GM12892 (cell line): ENCODE measurements at regions not wholly inside any gene's neighbourhood (a gene's known extent, or its start where the extent isn't known, plus 50 kb on each side); places are given as distances from the start of the nearest gene placed in this dataset.

Experiments used
- DNase-seq: peaks from one replicate; pipeline ENCODE4 v3.0.0; 2011; ENCODE audit not compliant: insufficient read length
- FAIRE-seq: peaks from 2 replicates; lab custom pipeline; 2011; peaks lifted over from hg19 to GRCh38; lab: Jason Lieb, UNC
- POLR2A ChIP-seq: IDR thresholded peaks from 2 replicates; pipeline ENCODE4 v1.6.1; 2011; ENCODE audit warnings: low read depth, low read length, control low read depth
- POLR2AphosphoS5 ChIP-seq: IDR thresholded peaks from 2 replicates; pipeline ENCODE4 v1.6.1; 2011; ENCODE audit warnings: low read depth, low read length, control low read depth
- TAF1 ChIP-seq: IDR thresholded peaks from 2 replicates; pipeline ENCODE4 v1.6.1; 2011; ENCODE audit warnings: low read depth, mild to moderate bottlenecking, control low read depth, low read length, borderline replicate concordance

DNA sequence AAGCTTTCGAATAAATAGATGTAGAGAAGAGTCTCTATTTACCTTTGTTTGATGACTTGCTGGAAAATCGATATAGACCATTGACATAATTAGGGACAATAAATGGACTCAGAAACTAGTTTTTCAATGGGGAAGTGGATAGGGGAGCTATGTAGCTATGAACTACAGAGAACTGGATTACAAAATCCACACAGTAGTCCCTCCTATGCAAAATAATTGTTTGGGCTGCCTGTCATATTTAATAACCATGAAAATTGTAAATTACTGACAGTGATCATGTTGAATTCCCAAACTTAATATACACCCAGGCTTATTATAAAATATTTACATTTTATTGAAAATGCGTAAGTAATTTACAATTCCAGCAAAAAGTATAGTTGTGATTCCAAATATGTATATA is 333.1 kb upstream of the FAM241A start:
- FAIRE-seq: no peak
- no peak for DNase-seq
- TF ChIP-seq POLR2A: no peak
- TF ChIP-seq TAF1: no peak
- no peak for TF ChIP-seq POLR2AphosphoS5

DNA sequence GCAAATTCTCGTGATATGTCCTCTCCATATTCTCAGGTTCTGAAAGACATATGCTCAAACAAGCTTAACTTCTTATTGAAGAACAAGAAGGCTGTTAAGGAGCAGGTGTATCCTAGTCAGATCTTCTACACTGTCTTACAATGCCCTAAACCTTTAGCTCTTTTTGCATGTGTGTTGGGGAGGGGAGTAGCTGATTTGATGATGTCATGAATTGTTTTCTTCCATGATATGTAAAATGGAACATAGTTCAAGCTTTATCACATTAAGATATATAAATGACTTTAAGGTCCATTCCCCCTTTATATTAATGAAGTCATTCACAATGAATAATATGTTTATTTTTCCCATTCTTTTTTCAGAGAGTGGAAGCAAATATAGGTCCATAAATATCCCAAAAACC is 332.5 kb upstream of the FAM241A start:
- FAIRE-seq (no peak), DNase-seq (no peak)
- TF ChIP-seq TAF1 (no peak), POLR2A (no peak), POLR2AphosphoS5 (no peak)

DNA sequence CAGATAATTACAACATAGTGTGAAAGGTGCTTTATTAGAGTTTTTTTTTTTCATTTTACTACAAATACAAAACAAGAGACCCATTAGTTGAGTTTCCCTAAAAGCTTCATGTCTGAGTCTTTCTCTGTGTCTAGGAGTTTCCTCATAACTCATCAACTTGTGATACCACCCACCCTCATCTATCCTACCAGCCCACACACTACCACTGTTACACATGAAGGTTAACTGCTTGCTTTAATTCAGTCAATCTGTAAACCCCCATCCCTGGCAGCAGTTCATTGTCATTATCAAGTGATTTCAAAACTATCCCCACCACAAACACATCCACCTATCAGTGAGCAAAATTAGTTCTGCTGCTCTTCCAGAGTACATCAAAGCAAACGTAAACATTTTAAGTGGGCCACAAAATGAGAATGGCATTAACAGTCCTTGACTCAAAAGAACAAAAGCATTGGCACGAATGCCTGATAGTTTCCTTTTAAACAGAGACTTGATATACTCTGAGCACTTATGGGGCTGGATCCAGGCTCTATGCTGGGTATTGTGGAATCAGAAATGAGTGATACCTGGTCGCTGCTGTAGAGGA is 331.6 kb upstream of the FAM241A start:
- TF ChIP-seq POLR2AphosphoS5: no peak
- no peak for TF ChIP-seq TAF1
- TF ChIP-seq POLR2A: no peak
- FAIRE-seq (no peak), DNase-seq (no peak)

DNA sequence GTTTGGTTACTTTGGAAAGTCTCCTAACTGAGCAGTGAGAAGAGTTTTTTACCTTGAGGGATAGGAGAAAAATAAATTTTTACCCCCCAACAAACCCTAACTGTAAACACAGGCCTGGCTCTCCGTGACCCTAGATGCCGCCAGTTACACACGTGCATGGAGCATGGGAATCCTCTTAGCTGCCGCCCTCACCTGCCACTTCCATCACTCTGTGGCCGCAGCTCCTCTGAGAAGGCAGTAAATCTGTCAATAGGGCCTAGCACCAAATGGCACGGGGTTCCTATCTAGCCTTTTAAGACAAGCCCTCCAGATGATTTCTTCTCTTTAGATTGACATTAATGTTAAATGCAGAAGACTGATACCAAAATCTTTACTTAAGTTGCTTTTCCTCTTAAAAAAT is 330.3 kb upstream of the FAM241A start:
- DNase-seq: no peak
- no peak for TF ChIP-seq POLR2AphosphoS5
- no peak for TF ChIP-seq TAF1
- no peak for TF ChIP-seq POLR2A
- no peak for FAIRE-seq

DNA sequence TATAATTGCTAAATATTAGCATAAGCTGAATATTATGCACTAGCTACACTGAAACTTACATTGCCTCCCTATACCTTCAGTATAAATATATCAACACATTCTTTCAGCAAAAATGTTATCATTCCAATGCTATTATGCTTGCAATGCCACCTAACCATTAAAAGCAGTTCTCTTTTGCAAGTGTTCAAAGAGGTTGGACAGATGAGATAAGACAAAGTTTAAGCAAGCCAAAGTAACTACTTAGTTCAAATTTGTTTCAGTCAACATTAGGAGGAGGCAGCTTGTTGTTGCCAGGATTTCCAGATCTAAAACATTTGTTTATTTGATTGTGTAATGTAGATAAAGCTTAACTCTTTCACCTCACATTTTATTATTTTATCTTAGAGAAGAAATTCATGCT is 323.9 kb upstream of the FAM241A start:
- FAIRE-seq (no peak), DNase-seq (no peak)
- TF ChIP-seq POLR2AphosphoS5: no peak
- TF ChIP-seq TAF1: no peak
- TF ChIP-seq POLR2A: no peak

DNA sequence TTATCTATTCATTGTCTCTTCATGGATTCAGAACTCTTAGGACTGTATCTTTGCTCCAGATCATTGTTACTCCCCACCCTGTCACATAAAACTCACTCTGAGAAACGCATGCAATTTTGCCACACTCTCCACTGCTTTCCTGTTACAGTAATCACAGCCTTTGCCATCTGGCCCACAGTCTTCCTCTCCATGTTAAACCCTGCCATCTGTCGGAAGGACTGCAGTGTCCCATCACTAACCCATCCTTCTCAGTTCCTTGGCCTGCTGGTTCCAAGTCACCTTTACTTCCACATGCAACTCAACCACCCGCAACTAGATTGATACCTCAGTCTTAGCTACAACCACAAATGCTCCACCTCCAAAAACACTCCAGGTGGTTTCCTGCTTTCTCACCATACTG is 308.7 kb upstream of the FAM241A start:
- no peak for DNase-seq
- FAIRE-seq: no peak
- TF ChIP-seq TAF1 (no peak), POLR2AphosphoS5 (no peak), POLR2A (no peak)

DNA sequence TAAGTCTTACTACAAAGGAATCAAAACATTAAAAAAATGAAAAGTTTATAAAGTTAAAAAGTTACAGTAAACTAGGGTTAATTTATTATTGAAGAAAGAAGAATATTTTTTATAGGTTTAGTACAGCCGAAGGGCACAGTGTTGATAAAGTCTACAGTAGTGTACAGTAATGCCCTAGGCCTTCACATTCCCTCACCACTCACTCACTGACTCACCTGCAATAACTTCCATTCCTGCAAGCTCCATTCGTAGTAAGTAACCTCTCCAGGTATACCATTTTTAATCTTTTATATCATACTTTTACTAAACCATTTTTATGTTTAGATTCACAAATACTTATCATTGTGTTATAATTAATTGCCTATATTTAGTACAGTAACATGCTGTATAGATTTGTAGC is 307.5 kb upstream of the FAM241A start:
- TF ChIP-seq POLR2A (no peak), TAF1 (no peak), POLR2AphosphoS5 (no peak)
- FAIRE-seq (no peak), DNase-seq (no peak)

DNA sequence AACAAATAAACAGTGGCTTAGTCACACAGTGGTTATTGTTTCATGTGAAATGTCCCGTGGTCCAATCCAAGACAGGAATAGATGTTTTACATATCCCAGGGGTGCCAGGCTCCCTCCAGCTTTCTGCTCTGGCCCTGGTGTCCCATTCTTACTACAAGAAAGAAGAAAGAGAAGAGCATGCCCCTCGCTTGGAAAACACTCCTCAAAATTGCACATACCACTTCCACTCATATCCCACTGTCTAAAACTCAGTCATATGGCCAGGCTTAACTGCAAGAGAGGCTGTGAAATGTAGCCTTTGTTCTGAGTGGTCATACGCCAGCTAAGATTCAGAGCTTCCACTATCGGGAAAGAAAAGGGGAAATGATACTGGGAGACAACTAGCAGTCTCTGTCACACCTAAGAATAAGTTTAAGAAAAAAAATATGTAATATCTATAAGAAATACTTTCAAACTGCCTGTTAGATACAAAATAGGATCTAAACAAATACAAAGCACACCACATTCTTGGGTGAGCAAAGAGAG is 306.8 kb upstream of the FAM241A start:
- DNase-seq: no peak

DNA sequence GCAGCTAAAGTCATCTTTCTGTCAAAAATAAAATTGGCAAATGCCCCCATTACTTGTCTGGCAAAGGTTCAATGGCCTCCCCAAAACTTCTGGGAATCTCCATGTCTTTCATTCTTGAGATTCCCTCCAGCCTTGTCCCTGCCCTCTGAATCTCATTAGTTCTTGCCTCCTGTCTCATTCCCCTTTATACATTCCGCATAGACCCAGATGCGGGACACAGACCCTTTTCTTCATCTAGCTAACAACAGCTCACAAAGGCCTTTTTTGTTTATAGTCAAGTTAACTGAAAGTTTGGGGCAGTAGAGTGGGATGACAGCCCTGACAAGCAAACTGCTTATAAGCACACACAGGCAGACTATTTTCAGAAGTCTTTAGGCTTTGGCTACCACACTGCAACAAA is 306.1 kb upstream of the FAM241A start:
- FAIRE-seq (no peak), DNase-seq (no peak)
- no peak for TF ChIP-seq POLR2AphosphoS5
- TF ChIP-seq POLR2A: no peak
- no peak for TF ChIP-seq TAF1

More for the DNA sequence above, 306.8 kb upstream of the FAM241A start:
- no peak for FAIRE-seq
- no peak for TF ChIP-seq TAF1
- TF ChIP-seq POLR2AphosphoS5: no peak
- TF ChIP-seq POLR2A: no peak

DNA sequence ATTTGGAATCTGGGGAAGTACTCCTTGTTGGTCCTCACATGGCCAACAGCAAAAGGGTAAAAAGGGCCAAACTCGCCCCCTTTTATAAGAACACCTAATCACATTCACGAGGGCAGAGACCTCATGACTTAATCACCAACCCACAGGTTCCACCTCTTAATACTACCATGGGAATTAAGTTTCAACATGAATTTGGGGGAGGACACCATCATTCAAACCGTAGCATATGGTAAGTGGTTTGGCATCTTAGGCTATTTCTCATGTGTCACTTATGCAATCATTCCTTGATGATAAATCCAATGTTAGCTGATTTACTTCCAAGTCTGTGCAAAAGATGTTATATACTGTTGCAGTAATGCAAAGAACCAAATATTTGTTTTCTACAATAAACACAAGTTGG is 302.9 kb upstream of the FAM241A start:
- FAIRE-seq (no peak), DNase-seq (no peak)
- no peak for TF ChIP-seq POLR2AphosphoS5
- no peak for TF ChIP-seq TAF1
- TF ChIP-seq POLR2A: no peak

DNA sequence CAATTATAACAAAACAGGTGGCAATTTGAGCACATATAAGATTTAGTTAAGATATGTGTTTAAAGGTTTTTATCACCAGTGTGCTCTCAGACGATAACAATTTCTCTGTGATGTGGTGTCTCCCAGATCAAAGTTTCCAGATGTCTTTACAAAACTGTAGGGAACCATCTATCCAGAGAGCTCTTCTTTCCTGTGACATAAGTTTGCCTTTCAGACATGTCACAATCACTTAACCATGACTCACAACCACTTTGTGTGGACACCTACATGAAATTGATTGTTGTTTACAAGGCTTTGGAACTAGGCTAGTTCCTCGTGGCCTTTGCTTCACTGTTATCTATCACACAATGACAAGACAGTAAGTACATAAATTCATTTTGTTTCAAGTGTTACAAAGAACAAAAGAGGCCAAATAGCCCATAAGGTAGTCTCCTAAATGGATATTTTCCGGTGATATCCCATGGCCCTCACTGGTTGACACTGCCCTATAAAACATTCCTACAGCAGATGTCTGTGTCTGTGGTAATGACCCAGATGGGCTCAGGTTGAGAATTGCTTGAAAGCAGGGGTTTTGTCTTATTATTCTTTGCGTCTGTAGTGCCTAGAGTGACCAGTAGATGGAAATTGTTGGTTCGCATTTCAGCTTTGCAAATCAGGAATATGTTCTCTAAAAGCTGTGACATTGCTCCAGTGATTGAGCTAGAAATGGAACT is 297.8 kb upstream of the FAM241A start:
- TF ChIP-seq POLR2A: no peak
- no peak for TF ChIP-seq POLR2AphosphoS5
- no peak for TF ChIP-seq TAF1
- DNase-seq (no peak), FAIRE-seq (peak; percentile 46)
